Trophoblast cell (in vitro differentiated cells and primary cell): ENCODE measurements at regions not wholly inside any gene's neighbourhood (a gene's known extent, or its start where the extent isn't known, plus 50 kb on each side); places are given as distances from the start of the nearest gene placed in this dataset.

Experiments used
- DNase-seq, 2 donors: peaks; one replicate each; pipeline ENCODE4 v3.0.0-alpha.2; 2016
- H2AFZ ChIP-seq: 2 replicates; pipeline ENCODE4 v1.6.1; 2013; ENCODE audit warnings: low read length, moderate library complexity, mild to moderate bottlenecking; ENCODE audit not compliant: insufficient read depth, poor library complexity
- H2AK5ac ChIP-seq: 2 replicates; pipeline ENCODE4 v1.6.1; 2013; ENCODE audit warnings: mild to moderate bottlenecking, low read length
- H2BK120ac ChIP-seq: 2 replicates; pipeline ENCODE4 v1.6.1; 2013; ENCODE audit warnings: low read length, mild to moderate bottlenecking, moderate library complexity; ENCODE audit not compliant: insufficient read depth, poor library complexity
- H2BK12ac ChIP-seq: 2 replicates; pipeline ENCODE4 v1.6.1; 2013; ENCODE audit warnings: mild to moderate bottlenecking, low read length, moderate library complexity
- H2BK5ac ChIP-seq: 2 replicates; pipeline ENCODE4 v1.6.1; 2013; ENCODE audit warnings: low read length, low read depth, moderate library complexity, mild to moderate bottlenecking; ENCODE audit not compliant: poor library complexity
- H3K14ac ChIP-seq: 2 replicates; pipeline ENCODE4 v1.6.1; 2013; ENCODE audit warnings: mild to moderate bottlenecking, low read length
- H3K18ac ChIP-seq: 2 replicates; pipeline ENCODE4 v1.6.1; 2013; ENCODE audit warnings: mild to moderate bottlenecking, low read length
- H3K23ac ChIP-seq: 2 replicates; pipeline ENCODE4 v1.6.1; 2013; ENCODE audit warnings: low read length
- H3K27ac ChIP-seq: 2 replicates; pipeline ENCODE4 v1.5.1; 2013; ENCODE audit warnings: low read depth, mild to moderate bottlenecking, inconsistent platforms, low read length, moderate library complexity
- H3K27me3 ChIP-seq: 2 replicates; pipeline ENCODE4 v1.6.1; 2013; ENCODE audit warnings: inconsistent platforms, mild to moderate bottlenecking, low read length, moderate library complexity; ENCODE audit not compliant: insufficient read depth
- H3K36me3 ChIP-seq, 2 experiments: 1 replicate in 1 of 2; 2 replicates in 1 of 2; pipeline ENCODE4 v1.6.1; 2013; ENCODE audit warnings: low read length in 2 of 2, mild to moderate bottlenecking in 2 of 2, moderate library complexity in 1 of 2; ENCODE audit not compliant: insufficient read depth in 2 of 2, control insufficient read depth in 1 of 2
- H3K4ac ChIP-seq: 2 replicates; pipeline ENCODE4 v1.6.1; 2013; ENCODE audit warnings: low read depth, mild to moderate bottlenecking, low read length, moderate library complexity
- H3K4me1 ChIP-seq, 2 experiments: 1 replicate in 1 of 2; 2 replicates in 1 of 2; pipeline ENCODE4 v1.6.1; 2013; ENCODE audit warnings: low read length in 2 of 2, mild to moderate bottlenecking in 2 of 2, moderate library complexity in 1 of 2; ENCODE audit not compliant: insufficient read depth in 2 of 2, control insufficient read depth in 1 of 2
- H3K4me2 ChIP-seq: 2 replicates; pipeline ENCODE4 v1.6.1; 2013; ENCODE audit warnings: inconsistent platforms, mild to moderate bottlenecking, low read length, moderate library complexity
- H3K4me3 ChIP-seq: 2 replicates; pipeline ENCODE4 v1.5.1; 2013; ENCODE audit warnings: mild to moderate bottlenecking, low read depth, low read length, inconsistent platforms
- H3K79me1 ChIP-seq: one replicate; pipeline ENCODE4 v1.6.1; 2013; ENCODE audit warnings: low read length
- H3K79me2 ChIP-seq: 2 replicates; pipeline ENCODE4 v1.6.1; 2013; ENCODE audit warnings: low read length, mild to moderate bottlenecking; ENCODE audit not compliant: control insufficient read depth, insufficient read depth, poor library complexity
- H3K9ac ChIP-seq: 2 replicates; pipeline ENCODE4 v1.6.1; 2013; ENCODE audit warnings: mild to moderate bottlenecking, low read length
- H3K9me3 ChIP-seq: 2 replicates; pipeline ENCODE4 v1.6.1; 2013; ENCODE audit warnings: low read depth, mild to moderate bottlenecking, control low read depth, inconsistent platforms, low read length; ENCODE audit not compliant: insufficient read depth
- H4K12ac ChIP-seq: 2 replicates; pipeline ENCODE4 v1.6.1; 2013; ENCODE audit warnings: low read depth, mild to moderate bottlenecking, low read length, moderate library complexity
- H4K8ac ChIP-seq: 2 replicates; pipeline ENCODE4 v1.6.1; 2013; ENCODE audit warnings: low read depth, mild to moderate bottlenecking, low read length, moderate library complexity
- H4K91ac ChIP-seq: one replicate; pipeline ENCODE4 v1.6.1; 2013; ENCODE audit warnings: low read depth, mild to moderate bottlenecking, low read length, moderate library complexity
- WGBS: extraction: QIAGEN DNeasy Blood & Tissue Kit; methylation state at CpG from one replicate; pipeline ENCODE4 v1.1.7; 2013; ENCODE audit warnings: missing lambda C conversion rate; ENCODE audit not compliant: insufficient read length, insufficient coverage; ENCODE audit errors: extremely low coverage; 5-methylcytosine and 5-hydroxymethylcytosine counted together

GRCh38 chrX:42398967-42399631 is 378.9 kb downstream of the PPP1R2C start:
- Histone ChIP-seq H3K4me1 (no peaks in the 10 kb centered on the region), H3K27ac (no peak overlapping the region), H4K12ac (no peak overlapping the region), H3K36me3 (no peaks in the 10 kb centered on the region), H4K91ac (no peak overlapping the region), H3K23ac (no peak overlapping the region), H3K79me2 (no peaks in the 10 kb centered on the region), H4K8ac (no peak overlapping the region), H3K9ac (no peak overlapping the region), H3K4me3 (no peak overlapping the region), H2AFZ (no peak overlapping the region), H2BK120ac (no peak overlapping the region), H3K14ac (no peak overlapping the region), H2BK5ac (no peak overlapping the region), H3K9me3 (no peaks in the 10 kb centered on the region), H3K27me3 (no peaks in the 10 kb centered on the region), H2AK5ac (no peak overlapping the region), H3K4me2 (no peak overlapping the region), H3K79me1 (no peaks in the 10 kb centered on the region), H3K18ac (no peak overlapping the region), H3K4ac (no peak overlapping the region), H2BK12ac (no peak overlapping the region)
- WGBS: no CpG with 5 or more reads among the region's 8 CpGs
- DNase-seq: no peak

- Histone ChIP-seq H3K4me3 (no peak overlapping the region), H3K4me2 (no peak overlapping the region), H2AK5ac (no peak overlapping the region), H2BK12ac (no peak overlapping the region), H3K4ac (no peak overlapping the region), H3K36me3 (no peaks in the 10 kb centered on the region), H4K12ac (no peak overlapping the region), H3K14ac (no peak overlapping the region), H3K9me3 (no peaks in the 10 kb centered on the region), H2AFZ (no peak overlapping the region), H4K91ac (no peak overlapping the region), H3K9ac (no peak overlapping the region), H3K79me2 (no peaks in the 10 kb centered on the region), H3K79me1 (no peaks in the 10 kb centered on the region), H3K27me3 (no peaks in the 10 kb centered on the region), H3K23ac (no peak overlapping the region), H2BK120ac (no peak overlapping the region), H3K18ac (no peak overlapping the region), H3K27ac (no peak overlapping the region), H2BK5ac (no peak overlapping the region), H3K4me1 (no peaks in the 10 kb centered on the region), H4K8ac (no peak overlapping the region)
- no peak for DNase-seq
- WGBS: no CpG with 5 or more reads among the region's 4 CpGs
Observed at GRCh38 chrX:42396136-42396535, 381.8 kb downstream of the PPP1R2C start.

- Histone ChIP-seq H3K4ac (no peak overlapping the region), H2BK12ac (no peak overlapping the region), H3K9me3 (no peaks in the 10 kb centered on the region), H3K9ac (no peak overlapping the region), H3K27ac (no peak overlapping the region), H2BK120ac (no peak overlapping the region), H3K79me1 (no peaks in the 10 kb centered on the region), H3K4me3 (no peak overlapping the region), H3K18ac (no peak overlapping the region), H3K27me3 (no peaks in the 10 kb centered on the region), H3K4me1 (no peaks in the 10 kb centered on the region), H2AK5ac (no peak overlapping the region), H4K12ac (no peak overlapping the region), H2AFZ (no peak overlapping the region), H3K79me2 (no peaks in the 10 kb centered on the region), H4K91ac (no peak overlapping the region), H3K36me3 (no peaks in the 10 kb centered on the region), H4K8ac (no peak overlapping the region), H3K14ac (no peak overlapping the region), H3K23ac (no peak overlapping the region), H2BK5ac (no peak overlapping the region), H3K4me2 (no peak overlapping the region)
- WGBS: no CpG with 5 or more reads among the region's 1 CpG
- no peak for DNase-seq
Observed at GRCh38 chrX:42392846-42393245, 385.1 kb downstream of the PPP1R2C start.

GRCh38 chrX:42386681-42387080 is 391.3 kb downstream of the PPP1R2C start:
- Histone ChIP-seq H3K4me3 (no peak overlapping the region), H3K79me2 (no peaks in the 10 kb centered on the region), H2BK5ac (no peak overlapping the region), H3K79me1 (no peaks in the 10 kb centered on the region), H3K23ac (no peak overlapping the region), H4K8ac (no peak overlapping the region), H3K9ac (no peak overlapping the region), H3K27me3 (no peaks in the 10 kb centered on the region), H3K14ac (no peak overlapping the region), H3K36me3 (no peaks in the 10 kb centered on the region), H2BK12ac (no peak overlapping the region), H3K4ac (no peak overlapping the region), H3K9me3 (no peaks in the 10 kb centered on the region), H2AK5ac (no peak overlapping the region), H3K27ac (no peak overlapping the region), H3K4me1 (no peaks in the 10 kb centered on the region), H3K4me2 (no peak overlapping the region), H2BK120ac (no peak overlapping the region), H4K12ac (no peak overlapping the region), H3K18ac (no peak overlapping the region), H4K91ac (no peak overlapping the region), H2AFZ (no peak overlapping the region)
- no CpG with 5 or more reads among the region's 2 CpGs for WGBS
- no peak for DNase-seq
